IPS-20b (cell line): ENCODE measurements at regions not wholly inside any gene's neighbourhood (a gene's known extent, or its start where the extent isn't known, plus 50 kb on each side); places are given as distances from the start of the nearest gene placed in this dataset.

ENCODE experiments used
- H3K27ac ChIP-seq: one replicate; pipeline ENCODE4 v1.5.1; 2013; ENCODE audit warnings: low read length
- H3K27me3 ChIP-seq: 2 replicates; pipeline ENCODE4 v1.6.1; 2013; ENCODE audit warnings: mild to moderate bottlenecking, low read length, inconsistent platforms; ENCODE audit not compliant: insufficient read depth
- H3K36me3 ChIP-seq: 2 replicates; pipeline ENCODE4 v1.6.1; 2013; ENCODE audit warnings: low read depth, mild to moderate bottlenecking, inconsistent platforms, low read length, moderate library complexity; ENCODE audit not compliant: insufficient read depth
- H3K4me1 ChIP-seq: 2 replicates; pipeline ENCODE4 v1.6.1; 2013; ENCODE audit warnings: mild to moderate bottlenecking, control low read depth, inconsistent platforms, low read length, moderate library complexity; ENCODE audit not compliant: insufficient read depth
- H3K4me3 ChIP-seq: 2 replicates; pipeline ENCODE4 v1.5.1; 2013; ENCODE audit warnings: mild to moderate bottlenecking, low read length, inconsistent platforms
- H3K9ac ChIP-seq: 2 replicates; pipeline ENCODE4 v1.6.1; 2013; ENCODE audit warnings: low read depth, mild to moderate bottlenecking, inconsistent platforms, low read length, moderate library complexity
- H3K9me3 ChIP-seq: 2 replicates; pipeline ENCODE4 v1.6.1; 2013; ENCODE audit warnings: mild to moderate bottlenecking, low read depth, low read length, inconsistent platforms; ENCODE audit not compliant: insufficient read depth

- no peak overlapping the region for H3K4me3 ChIP-seq
- H3K9ac ChIP-seq = no peak overlapping the region
- no peak overlapping the region for H3K27ac ChIP-seq
- H3K36me3 ChIP-seq = no peaks in the 10 kb centered on the region
- peaks cover 3% of the 10 kb centered on the region; the same call in 1 of the 2 replicates for H3K4me1 ChIP-seq
- no peaks in the 10 kb centered on the region for H3K27me3 ChIP-seq
- no peaks in the 10 kb centered on the region for H3K9me3 ChIP-seq
Measured at GRCh38 chr9:107971241-107971640, 481.7 kb upstream of the KLF4 start.

GRCh38 chr9:107970726-107971125, 481.2 kb upstream of the KLF4 start:
- Histone ChIP-seq H3K36me3 (no peaks in the 10 kb centered on the region), H3K27me3 (no peaks in the 10 kb centered on the region)

GRCh38 chr9:107969727-107970126, 480.2 kb upstream of the KLF4 start:
- Histone ChIP-seq H3K9me3 (no peaks in the 10 kb centered on the region), H3K27me3 (no peaks in the 10 kb centered on the region)

More at GRCh38 chr9:107970726-107971125, 481.2 kb upstream of the KLF4 start:
- peaks cover 3% of the 10 kb centered on the region; the same call in 1 of the 2 replicates for H3K4me1 ChIP-seq
- H3K27ac ChIP-seq = no peak overlapping the region
- H3K4me3 ChIP-seq = no peak overlapping the region
- H3K9ac ChIP-seq = no peak overlapping the region
- no peaks in the 10 kb centered on the region for H3K9me3 ChIP-seq

GRCh38 chr9:107969141-107969540, 479.6 kb upstream of the KLF4 start:
- Histone ChIP-seq H3K27ac (no peak overlapping the region), H3K36me3 (no peaks in the 10 kb centered on the region), H3K9me3 (no peaks in the 10 kb centered on the region), H3K4me3 (no peak overlapping the region), H3K27me3 (no peaks in the 10 kb centered on the region), H3K4me1 (peaks cover 3% of the 10 kb centered on the region; the same call in 1 of the 2 replicates), H3K9ac (no peak overlapping the region)

More at GRCh38 chr9:107969727-107970126, 480.2 kb upstream of the KLF4 start:
- Histone ChIP-seq H3K4me1 (peaks cover 3% of the 10 kb centered on the region; the same call in 1 of the 2 replicates), H3K36me3 (no peaks in the 10 kb centered on the region), H3K27ac (no peak overlapping the region), H3K9ac (no peak overlapping the region), H3K4me3 (no peak overlapping the region)

GRCh38 chr9:107963246-107963645, 473.7 kb upstream of the KLF4 start:
- no peaks in the 10 kb centered on the region for H3K9me3 ChIP-seq
- H3K36me3 ChIP-seq = no peaks in the 10 kb centered on the region
- H3K27ac ChIP-seq = no peak overlapping the region
- no peaks in the 10 kb centered on the region for H3K4me1 ChIP-seq
- no peak overlapping the region for H3K9ac ChIP-seq
- H3K4me3 ChIP-seq = no peak overlapping the region
- H3K27me3 ChIP-seq = no peaks in the 10 kb centered on the region

- Histone ChIP-seq H3K4me1 (no peaks in the 10 kb centered on the region), H3K9me3 (no peaks in the 10 kb centered on the region), H3K36me3 (no peaks in the 10 kb centered on the region), H3K27me3 (no peaks in the 10 kb centered on the region), H3K9ac (no peak overlapping the region), H3K4me3 (no peak overlapping the region), H3K27ac (no peak overlapping the region)
Measured at GRCh38 chr9:107960916-107961315, 471.3 kb upstream of the KLF4 start.

GRCh38 chr9:107954312-107954711, 464.7 kb upstream of the KLF4 start:
- Histone ChIP-seq H3K9me3 (peaks cover 8% of the 10 kb centered on the region), H3K4me3 (no peak overlapping the region), H3K27ac (no peak overlapping the region), H3K4me1 (no peaks in the 10 kb centered on the region), H3K27me3 (no peaks in the 10 kb centered on the region), H3K36me3 (no peaks in the 10 kb centered on the region), H3K9ac (no peak overlapping the region)

- Histone ChIP-seq H3K9me3 (peaks cover 8% of the 10 kb centered on the region), H3K36me3 (no peaks in the 10 kb centered on the region), H3K4me1 (no peaks in the 10 kb centered on the region), H3K4me3 (no peak overlapping the region), H3K27me3 (no peaks in the 10 kb centered on the region), H3K27ac (no peak overlapping the region), H3K9ac (no peak overlapping the region)
Measured at GRCh38 chr9:107953556-107954125, 464.1 kb upstream of the KLF4 start.

GRCh38 chr9:107952773-107953172, 463.2 kb upstream of the KLF4 start:
- Histone ChIP-seq H3K36me3 (no peaks in the 10 kb centered on the region), H3K27ac (no peak overlapping the region), H3K9ac (no peak overlapping the region), H3K9me3 (peaks cover 8% of the 10 kb centered on the region), H3K4me1 (no peaks in the 10 kb centered on the region), H3K4me3 (no peak overlapping the region), H3K27me3 (no peaks in the 10 kb centered on the region)

GRCh38 chr9:107951511-107951910, 461.9 kb upstream of the KLF4 start:
- Histone ChIP-seq H3K4me3 (no peak overlapping the region), H3K9me3 (peaks cover 8% of the 10 kb centered on the region), H3K27me3 (no peaks in the 10 kb centered on the region), H3K36me3 (no peaks in the 10 kb centered on the region), H3K27ac (no peak overlapping the region), H3K4me1 (no peaks in the 10 kb centered on the region), H3K9ac (no peak overlapping the region)

GRCh38 chr9:107949061-107949460, 459.5 kb upstream of the KLF4 start:
- H3K9me3 ChIP-seq = peaks cover 8% of the 10 kb centered on the region
- no peak overlapping the region for H3K9ac ChIP-seq
- no peaks in the 10 kb centered on the region for H3K4me1 ChIP-seq
- H3K36me3 ChIP-seq = no peaks in the 10 kb centered on the region
- H3K27me3 ChIP-seq = no peaks in the 10 kb centered on the region
- no peak overlapping the region for H3K4me3 ChIP-seq
- H3K27ac ChIP-seq = no peak overlapping the region

- Histone ChIP-seq H3K36me3 (no peaks in the 10 kb centered on the region), H3K27me3 (no peaks in the 10 kb centered on the region), H3K9me3 (peaks cover 8% of the 10 kb centered on the region), H3K4me3 (no peak overlapping the region), H3K9ac (no peak overlapping the region), H3K27ac (no peak overlapping the region), H3K4me1 (no peaks in the 10 kb centered on the region)
Measured at GRCh38 chr9:107948601-107949000, 459.0 kb upstream of the KLF4 start.
